ENCODE measurements at regions not wholly inside any gene's neighbourhood (a gene's known extent, or its start where the extent isn't known, plus 50 kb on each side); places are given as distances from the start of the nearest gene placed in this dataset.

GRCh38 chr12:84561351-84561750 lies 351.2 kb downstream of the SLC6A15 start:
- no peaks in the 10 kb centered on the region for H3K4me1 ChIP-seq (ENCODE audit: low read depth)
- no peak overlapping the region for H3K4me3 ChIP-seq
- no peaks in the 10 kb centered on the region for H3K36me3 ChIP-seq (ENCODE audit: low read depth)
- TF ChIP-seq CTCF (IDR thresholded peaks at IDR 0.05) = no peak
- no peaks in the 10 kb centered on the region for H3K9me3 ChIP-seq
- DNase-seq (peak in 1 of 3 donors; percentile 2), ATAC-seq (no peak)
- intact Hi-C loops (cut with DNase I, micrococcal nuclease) = no loop called here

- H3K9me3 ChIP-seq = no peaks in the 10 kb centered on the region
- no peaks in the 10 kb centered on the region for H3K4me1 ChIP-seq (ENCODE audit: low read depth)
- no peak for ATAC-seq
- no peak overlapping the region for H3K4me3 ChIP-seq
- intact Hi-C loops (cut with DNase I, micrococcal nuclease) = no loop called here
- no peak for DNase-seq
- TF ChIP-seq CTCF (IDR thresholded peaks at IDR 0.05) = no peak
- H3K36me3 ChIP-seq (ENCODE audit: low read depth) = no peaks in the 10 kb centered on the region
Observed at GRCh38 chr12:84554199-84554723, 358.3 kb downstream of the SLC6A15 start.

- no peaks in the 10 kb centered on the region for H3K4me1 ChIP-seq (ENCODE audit: low read depth)
- intact Hi-C loops (cut with DNase I, micrococcal nuclease) = no loop called here
- DNase-seq (no peak), ATAC-seq (no peak)
- no peaks in the 10 kb centered on the region for H3K36me3 ChIP-seq (ENCODE audit: low read depth)
- TF ChIP-seq CTCF (IDR thresholded peaks at IDR 0.05) = no peak
- H3K9me3 ChIP-seq = no peaks in the 10 kb centered on the region
- H3K4me3 ChIP-seq = no peak overlapping the region
Observed at GRCh38 chr12:84553331-84554117, 359.1 kb downstream of the SLC6A15 start.

GRCh38 chr12:84551373-84551772 lies 361.2 kb downstream of the SLC6A15 start:
- DNase-seq = no peak
- Histone ChIP-seq H3K36me3 (ENCODE audit: low read depth) (no peaks in the 10 kb centered on the region), H3K4me1 (ENCODE audit: low read depth) (no peaks in the 10 kb centered on the region), H3K9me3 (no peaks in the 10 kb centered on the region), H3K4me3 (no peak overlapping the region)
- TF ChIP-seq CTCF (IDR thresholded peaks at IDR 0.05) = no peak
- intact Hi-C loops (cut with DNase I, micrococcal nuclease) = no loop called here
- no peak for ATAC-seq

- intact Hi-C loops (cut with DNase I, micrococcal nuclease) = no loop called here
- TF ChIP-seq CTCF (IDR thresholded peaks at IDR 0.05) = no peak
- Histone ChIP-seq H3K4me3 (no peak overlapping the region), H3K36me3 (ENCODE audit: low read depth) (no peaks in the 10 kb centered on the region), H3K4me1 (ENCODE audit: low read depth) (no peaks in the 10 kb centered on the region), H3K9me3 (no peaks in the 10 kb centered on the region)
- DNase-seq = no peak
- ATAC-seq = no peak
Observed at GRCh38 chr12:84550518-84550917, 362.1 kb downstream of the SLC6A15 start.

Measured in mucosa of descending colon (tissue), 3 donors.